Neural progenitor cell (in vitro differentiated cells): ENCODE measurements at regions not wholly inside any gene's neighbourhood (a gene's known extent, or its start where the extent isn't known, plus 50 kb on each side); places are given as distances from the start of the nearest gene placed in this dataset.

Source experiments
- DNase-seq: peaks from one replicate; pipeline ENCODE4 v3.0.0-alpha.2; 2016; ENCODE audit warnings: low spot score
- H2AFZ ChIP-seq: fragments of 200-600 bp; sonication (generic); replicated peaks from 2 replicates; pipeline ENCODE4 v1.6.1; 2016; ENCODE audit warnings: antibody characterized with exemption
- H3F3A ChIP-seq: fragments of 200-600 bp; sonication (generic); 2 replicates; pipeline ENCODE4 v1.6.1; 2016; ENCODE audit warnings: antibody characterized with exemption, low read depth
- H3K27ac ChIP-seq: fragments of 200-600 bp; sonication (generic); 2 replicates; pipeline ENCODE4 v1.5.1; 2016; ENCODE audit warnings: mild to moderate bottlenecking
- H3K27me3 ChIP-seq: fragments of 200-600 bp; sonication (generic); 2 replicates; pipeline ENCODE4 v1.6.1; 2016; ENCODE audit warnings: mild to moderate bottlenecking, moderate library complexity
- H3K36me3 ChIP-seq: fragments of 200-600 bp; sonication (generic); 2 replicates; pipeline ENCODE4 v1.5.1; 2016
- H3K4me1 ChIP-seq: fragments of 200-600 bp; sonication (generic); 2 replicates; pipeline ENCODE4 v1.6.1; 2016; ENCODE audit warnings: mixed run types
- H3K4me2 ChIP-seq: fragments of 200-600 bp; sonication (generic); 2 replicates; pipeline ENCODE4 v1.6.1; 2016
- H3K4me3 ChIP-seq: fragments of 200-600 bp; sonication (generic); 2 replicates; pipeline ENCODE4 v1.5.1; 2016
- H3K79me2 ChIP-seq: fragments of 200-600 bp; sonication (generic); 2 replicates; pipeline ENCODE4 v1.6.1; 2016; ENCODE audit warnings: low read depth
- H3K9ac ChIP-seq: fragments of 200-600 bp; sonication (generic); 2 replicates; pipeline ENCODE4 v1.6.1; 2016
- H3K9me3 ChIP-seq: fragments of 200-600 bp; sonication (generic); 2 replicates; pipeline ENCODE4 v1.5.1; 2016; ENCODE audit warnings: low read depth
- H4K20me1 ChIP-seq: fragments of 200-600 bp; sonication (generic); 2 replicates; pipeline ENCODE4 v1.6.1; 2016; ENCODE audit warnings: low read depth
- H3K27ac Mint-ChIP-seq: 3 replicates; pipeline ENCODE4 v1.8.0; 2021; ENCODE audit warnings: mixed read lengths
- H3K27me3 Mint-ChIP-seq: 2 replicates; pipeline ENCODE4 v1.8.0; 2022; ENCODE audit warnings: low read depth, mild to moderate bottlenecking, inconsistent platforms, moderate library complexity, mixed read lengths; ENCODE audit not compliant: insufficient read depth
- H3K36me3 Mint-ChIP-seq: 3 replicates; pipeline ENCODE4 v1.8.0; 2021; ENCODE audit warnings: mixed read lengths
- H3K4me1 Mint-ChIP-seq: 3 replicates; pipeline ENCODE4 v1.8.0; 2021; ENCODE audit warnings: mixed read lengths
- H3K4me3 Mint-ChIP-seq: 3 replicates; pipeline ENCODE4 v1.8.0; 2021; ENCODE audit warnings: mild to moderate bottlenecking, moderate library complexity, mixed read lengths
- H3K9me3 Mint-ChIP-seq: 3 replicates; pipeline ENCODE4 v1.8.0; 2020; ENCODE audit warnings: mixed read lengths
- CTCF ChIP-seq: fragments of 200-600 bp; sonication (generic); IDR thresholded peaks from 2 replicates; pipeline ENCODE4 v1.5.1; 2017; ENCODE audit warnings: antibody characterized with exemption, mild to moderate bottlenecking
- EZH2 ChIP-seq: fragments of 200-600 bp; sonication (generic); IDR thresholded peaks from 2 replicates; pipeline ENCODE4 v1.6.1; 2017; ENCODE audit warnings: antibody characterized with exemption, mild to moderate bottlenecking, moderate library complexity
- EZH2phosphoT487 ChIP-seq: fragments of 200-600 bp; sonication (generic); IDR thresholded peaks from 2 replicates; pipeline ENCODE4 v1.6.1; 2017; ENCODE audit warnings: antibody characterized with exemption

DNA sequence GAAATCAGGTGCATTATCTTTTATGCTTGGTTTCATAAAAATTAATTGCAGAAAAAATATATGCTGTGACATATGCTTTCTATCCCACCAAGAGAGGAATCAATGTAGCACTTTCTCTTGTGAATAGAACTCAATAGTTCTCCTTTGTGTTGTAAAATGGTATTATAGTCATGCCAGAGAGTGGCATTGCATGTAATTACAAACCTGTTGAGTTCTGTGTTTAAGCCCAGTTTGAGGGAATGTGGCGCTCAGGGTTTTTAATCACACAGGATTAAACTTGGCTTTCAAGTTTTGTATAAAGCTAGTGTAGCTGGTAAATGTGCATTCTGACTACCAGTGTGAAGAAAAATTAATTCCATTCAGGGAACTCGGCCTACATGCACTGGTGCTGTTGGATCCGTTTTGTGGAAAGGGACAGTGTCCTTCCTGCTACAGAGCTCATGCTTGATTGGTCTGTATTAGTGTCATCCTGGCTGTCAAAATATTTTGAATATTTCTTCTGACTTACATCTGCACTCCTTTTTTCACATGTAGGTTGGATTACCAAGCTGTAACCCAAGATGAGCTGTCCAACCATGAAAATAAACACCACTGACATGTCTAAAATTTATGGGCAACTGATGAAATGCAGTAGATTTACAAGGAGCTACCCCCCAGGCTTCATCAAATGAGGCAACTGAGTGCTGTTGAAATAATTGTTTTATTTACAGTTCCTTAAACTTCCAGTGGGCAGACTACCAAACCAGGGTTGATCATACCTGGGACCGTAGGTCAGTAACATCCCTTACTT, 80.3 kb downstream of the SLC4A3 start:
- Histone ChIP-seq H3K27ac (no peak overlapping the region), H2AFZ (no peak overlapping the region), H3K9me3 (no peaks in the 10 kb centered on the region), H3K9ac (no peak overlapping the region), H3K4me3 (no peak overlapping the region), H3K27me3 (no peaks in the 10 kb centered on the region), H3K4me1 (peaks cover 4% of the 10 kb centered on the region), H3K79me2 (no peaks in the 10 kb centered on the region), H3K36me3 (no peaks in the 10 kb centered on the region), H3K4me2 (no peak overlapping the region), H4K20me1 (no peaks in the 10 kb centered on the region), H3F3A (no peaks in the 10 kb centered on the region)
- Mint-ChIP-seq H3K4me1 (peaks cover 53% of the 10 kb centered on the region), H3K36me3 (no peaks in the 10 kb centered on the region), H3K9me3 (peaks cover 19% of the 10 kb centered on the region), H3K27me3 (peaks cover 11% of the 10 kb centered on the region), H3K4me3 (no peak overlapping the region), H3K27ac (peak overlapping the region; percentile 16)
- no peak for TF ChIP-seq EZH2phosphoT487
- TF ChIP-seq CTCF, result no peak
- TF ChIP-seq EZH2, result no peak
- DNase-seq, result no peak

- no peaks in the 10 kb centered on the region for H3F3A ChIP-seq
- no peaks in the 10 kb centered on the region for H3K36me3 Mint-ChIP-seq
- no peak for DNase-seq
- no peak overlapping the region for H3K27ac ChIP-seq
- H3K9me3 Mint-ChIP-seq, result peaks cover 23% of the 10 kb centered on the region
- TF ChIP-seq EZH2, result no peak
- no peak for TF ChIP-seq CTCF
- peak overlapping the region; percentile 35 for H3K27ac Mint-ChIP-seq
- H3K27me3 Mint-ChIP-seq, result peaks cover 8% of the 10 kb centered on the region
- no peaks in the 10 kb centered on the region for H3K27me3 ChIP-seq
- peaks cover 4% of the 10 kb centered on the region for H3K4me1 ChIP-seq
- H3K9ac ChIP-seq, result no peak overlapping the region
- H3K79me2 ChIP-seq, result no peaks in the 10 kb centered on the region
- H3K4me3 ChIP-seq, result no peak overlapping the region
- no peak overlapping the region for H2AFZ ChIP-seq
- no peaks in the 10 kb centered on the region for H4K20me1 ChIP-seq
- H3K4me3 Mint-ChIP-seq, result peak overlapping the region; percentile 38
- H3K36me3 ChIP-seq, result no peaks in the 10 kb centered on the region
- H3K4me2 ChIP-seq, result no peak overlapping the region
- no peaks in the 10 kb centered on the region for H3K9me3 ChIP-seq
- peaks cover 38% of the 10 kb centered on the region for H3K4me1 Mint-ChIP-seq
Measured at GRCh38 chr2:219709331-219709761, 81.9 kb downstream of the SLC4A3 start.

DNA sequence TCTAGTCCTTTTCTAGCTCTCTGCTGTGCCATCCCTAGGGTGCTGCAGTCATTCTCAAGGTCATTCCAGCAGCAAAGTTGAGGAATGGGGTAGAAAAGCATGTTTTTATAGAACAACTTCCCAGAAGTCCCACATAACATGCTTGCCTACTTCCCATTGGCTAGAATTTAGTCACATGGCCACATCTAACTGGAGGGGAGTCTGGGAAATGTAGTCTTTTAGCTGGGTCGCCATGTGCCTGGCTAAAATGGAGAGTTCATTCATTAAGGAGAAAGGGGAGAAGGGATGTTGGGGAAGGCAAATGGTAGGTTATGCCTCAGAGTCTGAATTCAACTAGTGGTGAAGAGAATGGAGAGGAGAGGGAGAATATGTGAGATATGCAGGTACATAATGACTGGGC, 85.7 kb downstream of the SLC4A3 start:
- no peak overlapping the region for H3K4me3 ChIP-seq
- DNase-seq, result peak; percentile 24
- H3K9me3 Mint-ChIP-seq, result peaks cover 26% of the 10 kb centered on the region
- no peak overlapping the region for H3K27ac Mint-ChIP-seq
- H3K27me3 ChIP-seq, result no peaks in the 10 kb centered on the region
- no peaks in the 10 kb centered on the region for H3K9me3 ChIP-seq
- no peaks in the 10 kb centered on the region for H4K20me1 ChIP-seq
- H3K4me2 ChIP-seq, result no peak overlapping the region
- H2AFZ ChIP-seq, result no peak overlapping the region
- H3K4me1 ChIP-seq, result no peaks in the 10 kb centered on the region
- no peak overlapping the region for H3K9ac ChIP-seq
- H3K36me3 Mint-ChIP-seq, result no peaks in the 10 kb centered on the region
- peaks cover 8% of the 10 kb centered on the region for H3K27me3 Mint-ChIP-seq
- no peak overlapping the region for H3K4me3 Mint-ChIP-seq
- H3K27ac ChIP-seq, result no peak overlapping the region
- peaks cover 9% of the 10 kb centered on the region for H3K4me1 Mint-ChIP-seq
- H3K79me2 ChIP-seq, result no peaks in the 10 kb centered on the region
- H3F3A ChIP-seq, result no peaks in the 10 kb centered on the region
- H3K36me3 ChIP-seq, result no peaks in the 10 kb centered on the region
- TF ChIP-seq CTCF (no peak), EZH2 (no peak), EZH2phosphoT487 (no peak)
